ENCODE measurements at regions not wholly inside any gene's neighbourhood (a gene's known extent, or its start where the extent isn't known, plus 50 kb on each side); places are given as distances from the start of the nearest gene placed in this dataset.
"Not testable (repeated sequence)": the region's sequence is repeated elsewhere in the genome, so short reads cannot be mapped to it uniquely, and the experiment has no call there.

GRCh38 chr3:30318110-30318509 lies 288.3 kb upstream of the TGFBR2 start:
- H3K9me3 ChIP-seq: peaks cover 0 to 23% (median 3%) of the 10 kb centered on the region in 11 donors
- DNase-seq: no peak
- H3K27ac ChIP-seq: no peak overlapping the region
- H3K27me3 ChIP-seq: no peaks in the 10 kb centered on the region
- TF ChIP-seq, protein P1, sequence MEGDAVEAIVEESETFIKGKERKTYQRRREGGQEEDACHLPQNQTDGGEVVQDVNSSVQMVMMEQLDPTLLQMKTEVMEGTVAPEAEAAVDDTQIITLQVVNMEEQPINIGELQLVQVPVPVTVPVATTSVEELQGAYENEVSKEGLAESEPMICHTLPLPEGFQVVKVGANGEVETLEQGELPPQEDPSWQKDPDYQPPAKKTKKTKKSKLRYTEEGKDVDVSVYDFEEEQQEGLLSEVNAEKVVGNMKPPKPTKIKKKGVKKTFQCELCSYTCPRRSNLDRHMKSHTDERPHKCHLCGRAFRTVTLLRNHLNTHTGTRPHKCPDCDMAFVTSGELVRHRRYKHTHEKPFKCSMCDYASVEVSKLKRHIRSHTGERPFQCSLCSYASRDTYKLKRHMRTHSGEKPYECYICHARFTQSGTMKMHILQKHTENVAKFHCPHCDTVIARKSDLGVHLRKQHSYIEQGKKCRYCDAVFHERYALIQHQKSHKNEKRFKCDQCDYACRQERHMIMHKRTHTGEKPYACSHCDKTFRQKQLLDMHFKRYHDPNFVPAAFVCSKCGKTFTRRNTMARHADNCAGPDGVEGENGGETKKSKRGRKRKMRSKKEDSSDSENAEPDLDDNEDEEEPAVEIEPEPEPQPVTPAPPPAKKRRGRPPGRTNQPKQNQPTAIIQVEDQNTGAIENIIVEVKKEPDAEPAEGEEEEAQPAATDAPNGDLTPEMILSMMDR (IDR thresholded peaks at IDR 0.05): no peak
- peaks cover 0 to 24% (median 0%) of the 10 kb centered on the region in 9 donors for H3K4me1 ChIP-seq
- no peak for ATAC-seq
- H3K4me3 ChIP-seq: no peak overlapping the region
- WGBS, 2 donors: 96 to 97% methylated on average over 3 of the region's 3 CpGs
- no peaks in the 10 kb centered on the region for H3K36me3 ChIP-seq
- intact Hi-C loops (cut with DNase I): loop anchor here in 1 of 10 donors (10.0 kb wide), 1 partner anchor 377 kb away; no protein-coding TSS in a partner anchor

DNA sequence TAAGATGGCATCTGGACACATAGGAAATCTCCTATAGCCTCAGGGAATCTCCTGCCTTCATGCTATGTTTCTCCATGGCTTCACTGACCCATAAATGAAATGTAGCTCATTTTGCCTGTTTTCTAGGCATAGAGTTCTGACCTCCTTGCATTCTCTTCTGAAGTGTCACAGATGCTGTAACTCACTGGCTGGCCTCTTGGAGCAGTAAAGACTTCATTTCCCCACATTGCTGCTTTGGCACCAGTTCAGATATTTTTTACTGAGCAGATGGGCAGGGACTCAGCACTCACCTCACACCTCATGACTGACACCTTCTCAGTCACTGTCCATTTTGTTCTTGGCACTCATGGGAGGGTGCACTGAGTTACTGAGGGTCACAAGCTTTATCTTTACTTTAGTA lies 286.7 kb upstream of the TGFBR2 start:
- H3K4me1 ChIP-seq: peaks cover 0 to 20% (median 3%) of the 10 kb centered on the region in 9 donors
- TF ChIP-seq, protein P1 (IDR thresholded peaks at IDR 0.05): peak in 8 of 9 donors; percentile 23 to 55 (median 48)
- peak in 1 of 2 donors; percentile 14 for DNase-seq
- H3K27me3 ChIP-seq: no peaks in the 10 kb centered on the region
- H3K4me3 ChIP-seq: no peak overlapping the region
- ATAC-seq: peak in 7 of 8 donors; percentile 35 to 72 (median 53)
- H3K27ac ChIP-seq: no peak overlapping the region
- peaks cover 0 to 29% (median 3%) of the 10 kb centered on the region in 11 donors for H3K9me3 ChIP-seq
- no peaks in the 10 kb centered on the region for H3K36me3 ChIP-seq
- intact Hi-C loops (cut with DNase I): loop anchor here in 1 of 10 donors (10.0 kb wide), 1 partner anchor 375 kb away; no protein-coding TSS in a partner anchor

DNA sequence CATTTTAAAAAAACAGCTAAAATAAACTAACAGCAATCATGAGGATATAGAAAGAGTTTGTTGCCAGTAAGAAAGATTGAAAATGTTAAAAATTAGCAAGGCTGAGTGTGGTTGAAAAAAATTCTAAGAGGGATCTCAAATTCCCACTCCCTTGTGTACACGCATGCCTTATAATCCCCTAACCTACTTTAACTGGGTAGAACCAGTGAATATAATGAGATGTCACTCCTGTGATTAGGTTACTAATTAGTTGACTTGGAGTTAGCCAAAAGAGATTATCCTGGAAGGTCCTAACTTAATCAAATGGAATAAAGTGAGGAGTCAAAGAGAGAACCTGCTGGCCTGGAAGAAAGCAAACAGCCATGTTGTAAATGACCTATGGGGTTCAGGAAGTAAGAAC lies 286.0 kb upstream of the TGFBR2 start:
- no peaks in the 10 kb centered on the region for H3K27me3 ChIP-seq
- H3K4me1 ChIP-seq: peaks cover 0 to 13% (median 3%) of the 10 kb centered on the region in 9 donors
- 95 to 97% methylated on average over 1 of the region's 1 CpG for WGBS, 2 donors
- H3K4me3 ChIP-seq: no peak overlapping the region
- no peak for ATAC-seq
- peaks cover 0 to 29% (median 3%) of the 10 kb centered on the region in 11 donors for H3K9me3 ChIP-seq
- H3K36me3 ChIP-seq: no peaks in the 10 kb centered on the region
- DNase-seq: no peak
- intact Hi-C loops (cut with DNase I): no loop called here
- TF ChIP-seq, protein P1 (IDR thresholded peaks at IDR 0.05): no peak
- no peak overlapping the region for H3K27ac ChIP-seq

- TF ChIP-seq, protein P1 (IDR thresholded peaks at IDR 0.05): no peak
- Histone ChIP-seq H3K27ac (no peak overlapping the region), H3K4me3 (no peak overlapping the region), H3K9me3 (peaks cover 0 to 29% (median 3%) of the 10 kb centered on the region in 11 donors), H3K4me1 (peaks cover 0 to 15% (median 3%) of the 10 kb centered on the region in 9 donors), H3K36me3 (no peaks in the 10 kb centered on the region), H3K27me3 (no peaks in the 10 kb centered on the region)
- DNase-seq: no peak
- intact Hi-C loops (cut with DNase I): no loop called here
- no peak for ATAC-seq
- WGBS, 2 donors: 91 to 92% methylated on average over 2 of the region's 2 CpGs
Observed at GRCh38 chr3:30321065-30321464, 285.3 kb upstream of the TGFBR2 start.

DNA sequence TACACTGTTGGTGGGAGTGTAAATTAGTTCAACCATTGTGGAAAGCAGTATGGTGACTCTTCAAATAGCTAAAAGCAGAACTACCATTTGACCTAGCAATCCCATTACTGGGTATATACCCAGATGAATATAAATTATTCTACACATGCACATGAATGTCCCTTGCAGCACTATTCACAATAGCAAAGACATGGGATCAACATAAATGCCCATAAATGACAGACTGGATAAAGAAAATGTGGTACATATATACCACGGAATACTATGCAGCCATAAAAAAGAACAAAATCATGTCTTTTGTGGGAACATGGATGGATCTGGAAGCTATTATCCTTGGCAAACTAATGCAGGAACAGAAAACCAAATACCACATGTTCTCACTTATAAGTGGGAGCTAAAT lies 282.8 kb upstream of the TGFBR2 start:
- H3K4me3 ChIP-seq; DNase-seq; H3K27ac ChIP-seq; intact Hi-C loops (cut with DNase I); H3K27me3 ChIP-seq; H3K36me3 ChIP-seq; ATAC-seq: not testable (repeated sequence)
- 95 to 97% methylated on average over 1 of the region's 1 CpG for WGBS, 2 donors
- Histone ChIP-seq H3K9me3 (peaks cover 0 to 21% (median 3%) of the 10 kb centered on the region in 11 donors), H3K4me1 (peaks cover 0 to 15% (median 3%) of the 10 kb centered on the region in 9 donors)

Data from heart right ventricle (tissue), 16 donors.